ENCODE measurements at regions not wholly inside any gene's neighbourhood (a gene's known extent, or its start where the extent isn't known, plus 50 kb on each side); places are given as distances from the start of the nearest gene placed in this dataset.

DNA sequence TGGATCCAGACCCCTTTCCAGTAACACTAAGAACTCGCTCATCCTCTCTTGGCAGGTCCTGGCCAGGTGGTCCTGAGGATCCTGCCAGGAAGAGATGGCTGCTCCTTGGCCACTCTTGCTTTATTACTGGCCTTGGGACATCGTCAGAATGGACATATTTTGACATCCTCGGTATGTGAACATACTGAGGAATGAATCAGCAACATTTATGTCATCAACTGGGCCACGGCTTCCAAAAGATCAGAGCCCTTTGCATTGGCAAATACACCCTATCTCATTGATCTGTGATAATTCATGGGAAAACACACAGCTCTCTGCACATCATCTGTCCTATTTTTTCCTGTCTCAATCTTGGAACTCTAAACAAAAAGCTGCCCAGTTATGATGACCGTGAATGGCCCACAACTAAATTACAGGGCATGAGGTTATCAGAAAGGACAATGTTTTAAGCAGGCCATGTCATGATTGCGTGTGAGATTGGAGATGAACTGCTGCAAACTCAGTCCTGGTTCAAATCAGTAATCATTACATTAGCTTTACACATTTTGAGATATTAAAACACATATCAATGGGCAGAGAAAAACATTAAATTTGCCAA, 1325.8 kb downstream of the AACS start:
- TF ChIP-seq, protein P1, sequence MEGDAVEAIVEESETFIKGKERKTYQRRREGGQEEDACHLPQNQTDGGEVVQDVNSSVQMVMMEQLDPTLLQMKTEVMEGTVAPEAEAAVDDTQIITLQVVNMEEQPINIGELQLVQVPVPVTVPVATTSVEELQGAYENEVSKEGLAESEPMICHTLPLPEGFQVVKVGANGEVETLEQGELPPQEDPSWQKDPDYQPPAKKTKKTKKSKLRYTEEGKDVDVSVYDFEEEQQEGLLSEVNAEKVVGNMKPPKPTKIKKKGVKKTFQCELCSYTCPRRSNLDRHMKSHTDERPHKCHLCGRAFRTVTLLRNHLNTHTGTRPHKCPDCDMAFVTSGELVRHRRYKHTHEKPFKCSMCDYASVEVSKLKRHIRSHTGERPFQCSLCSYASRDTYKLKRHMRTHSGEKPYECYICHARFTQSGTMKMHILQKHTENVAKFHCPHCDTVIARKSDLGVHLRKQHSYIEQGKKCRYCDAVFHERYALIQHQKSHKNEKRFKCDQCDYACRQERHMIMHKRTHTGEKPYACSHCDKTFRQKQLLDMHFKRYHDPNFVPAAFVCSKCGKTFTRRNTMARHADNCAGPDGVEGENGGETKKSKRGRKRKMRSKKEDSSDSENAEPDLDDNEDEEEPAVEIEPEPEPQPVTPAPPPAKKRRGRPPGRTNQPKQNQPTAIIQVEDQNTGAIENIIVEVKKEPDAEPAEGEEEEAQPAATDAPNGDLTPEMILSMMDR (IDR thresholded peaks at IDR 0.05; ENCODE audit: insufficient read depth, low read length): no peak
- TF ChIP-seq POLR2AphosphoS5 (IDR thresholded peaks at IDR 0.05; ENCODE audit: low read depth): no peak
- no peak for TF ChIP-seq GABPA (IDR thresholded peaks at IDR 0.05; ENCODE audit: low read depth)

Measured in HL-60 (cell line).